ENCODE measurements at regions not wholly inside any gene's neighbourhood (a gene's known extent, or its start where the extent isn't known, plus 50 kb on each side); places are given as distances from the start of the nearest gene placed in this dataset.

GRCh38 chr5:83780699-83781350 is 60.2 kb upstream of the HAPLN1 start:
- TF ChIP-seq, protein P1, sequence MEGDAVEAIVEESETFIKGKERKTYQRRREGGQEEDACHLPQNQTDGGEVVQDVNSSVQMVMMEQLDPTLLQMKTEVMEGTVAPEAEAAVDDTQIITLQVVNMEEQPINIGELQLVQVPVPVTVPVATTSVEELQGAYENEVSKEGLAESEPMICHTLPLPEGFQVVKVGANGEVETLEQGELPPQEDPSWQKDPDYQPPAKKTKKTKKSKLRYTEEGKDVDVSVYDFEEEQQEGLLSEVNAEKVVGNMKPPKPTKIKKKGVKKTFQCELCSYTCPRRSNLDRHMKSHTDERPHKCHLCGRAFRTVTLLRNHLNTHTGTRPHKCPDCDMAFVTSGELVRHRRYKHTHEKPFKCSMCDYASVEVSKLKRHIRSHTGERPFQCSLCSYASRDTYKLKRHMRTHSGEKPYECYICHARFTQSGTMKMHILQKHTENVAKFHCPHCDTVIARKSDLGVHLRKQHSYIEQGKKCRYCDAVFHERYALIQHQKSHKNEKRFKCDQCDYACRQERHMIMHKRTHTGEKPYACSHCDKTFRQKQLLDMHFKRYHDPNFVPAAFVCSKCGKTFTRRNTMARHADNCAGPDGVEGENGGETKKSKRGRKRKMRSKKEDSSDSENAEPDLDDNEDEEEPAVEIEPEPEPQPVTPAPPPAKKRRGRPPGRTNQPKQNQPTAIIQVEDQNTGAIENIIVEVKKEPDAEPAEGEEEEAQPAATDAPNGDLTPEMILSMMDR (IDR thresholded peaks at IDR 0.05; ENCODE audit: insufficient read depth, low read length) = no peak
- TF ChIP-seq POLR2AphosphoS5 (IDR thresholded peaks at IDR 0.05; ENCODE audit: low read depth) (no peak), GABPA (IDR thresholded peaks at IDR 0.05; ENCODE audit: low read depth) (no peak), SPI1 (IDR thresholded peaks at IDR 0.05; ENCODE audit: borderline replicate concordance, low read depth) (no peak), REST (IDR thresholded peaks at IDR 0.05; ENCODE audit: insufficient replicate concordance, low read depth) (no peak)
- H3K4me3 ChIP-seq (replicated peaks; ENCODE audit: insufficient read depth, low read length) = no peak overlapping the region
- DNase-seq (ENCODE audit: low read depth in 1 of 2, low spot score in 1 of 2) = no peak

GRCh38 chr5:83777856-83778255 is 57.2 kb upstream of the HAPLN1 start:
- Histone ChIP-seq H3K4me3 (replicated peaks; ENCODE audit: insufficient read depth, low read length) (no peak overlapping the region), H3K27ac (replicated peaks) (no peak overlapping the region), H3K27me3 (ENCODE audit: insufficient read depth, poor library complexity, severe bottlenecking) (no peaks in the 10 kb centered on the region)
- TF ChIP-seq REST (IDR thresholded peaks at IDR 0.05; ENCODE audit: insufficient replicate concordance, low read depth) (no peak), POLR2AphosphoS5 (IDR thresholded peaks at IDR 0.05; ENCODE audit: low read depth) (no peak), GABPA (IDR thresholded peaks at IDR 0.05; ENCODE audit: low read depth) (no peak)
- TF ChIP-seq, protein P1 (IDR thresholded peaks at IDR 0.05; ENCODE audit: insufficient read depth, low read length) = no peak
- DNase-seq (ENCODE audit: low read depth in 1 of 2, low spot score in 1 of 2) = no peak

More at GRCh38 chr5:83780699-83781350, 60.2 kb upstream of the HAPLN1 start:
- no peak overlapping the region for H3K27ac ChIP-seq (replicated peaks)
- H3K27me3 ChIP-seq (ENCODE audit: insufficient read depth, poor library complexity, severe bottlenecking) = no peaks in the 10 kb centered on the region

DNA sequence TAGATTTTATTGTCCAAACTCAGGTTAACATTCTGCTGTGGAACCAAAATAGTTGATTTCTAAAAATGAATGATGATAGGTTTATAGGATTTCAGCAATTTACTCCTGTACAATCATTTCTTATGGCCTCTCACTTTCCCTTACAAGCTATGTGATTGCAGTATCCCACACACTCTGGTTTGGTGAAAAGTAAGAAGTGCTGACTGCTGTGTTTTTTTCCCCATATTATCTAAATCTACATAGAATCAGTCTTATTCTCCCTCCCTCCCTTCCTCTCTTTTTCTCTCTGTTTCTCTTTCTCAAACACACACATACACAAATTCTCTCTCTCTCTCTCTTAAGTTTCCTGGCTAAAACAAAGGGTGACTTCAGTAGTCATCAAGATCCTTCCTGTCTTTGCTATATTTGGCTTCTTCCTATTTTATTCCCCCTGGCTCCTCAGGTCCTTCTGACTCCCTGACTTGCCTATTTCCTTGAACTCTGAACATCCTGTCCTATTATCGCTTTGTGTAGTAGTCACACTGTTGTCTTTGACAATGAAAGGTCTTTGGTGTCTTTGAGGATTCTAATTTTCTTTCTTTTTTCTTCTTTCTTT is 55.9 kb upstream of the HAPLN1 start:
- TF ChIP-seq POLR2AphosphoS5 (IDR thresholded peaks at IDR 0.05; ENCODE audit: low read depth) (no peak), SPI1 (IDR thresholded peaks at IDR 0.05; ENCODE audit: borderline replicate concordance, low read depth) (no peak), GABPA (IDR thresholded peaks at IDR 0.05; ENCODE audit: low read depth) (no peak), REST (IDR thresholded peaks at IDR 0.05; ENCODE audit: insufficient replicate concordance, low read depth) (no peak)
- TF ChIP-seq, protein P1 (IDR thresholded peaks at IDR 0.05; ENCODE audit: insufficient read depth, low read length) = no peak
- no peak for DNase-seq (ENCODE audit: low read depth in 1 of 2, low spot score in 1 of 2)
- H3K27me3 ChIP-seq (ENCODE audit: insufficient read depth, poor library complexity, severe bottlenecking) = no peaks in the 10 kb centered on the region
- no peak overlapping the region for H3K27ac ChIP-seq (replicated peaks)
- no peak overlapping the region for H3K4me3 ChIP-seq (replicated peaks; ENCODE audit: insufficient read depth, low read length)
